SW480 (cell line): ENCODE measurements at regions not wholly inside any gene's neighbourhood (a gene's known extent, or its start where the extent isn't known, plus 50 kb on each side); places are given as distances from the start of the nearest gene placed in this dataset.

Experiments used
- DNase-seq: peaks from one replicate; pipeline ENCODE4 v3.0.0-alpha.2; 2016; ENCODE audit warnings: low spot score

DNA sequence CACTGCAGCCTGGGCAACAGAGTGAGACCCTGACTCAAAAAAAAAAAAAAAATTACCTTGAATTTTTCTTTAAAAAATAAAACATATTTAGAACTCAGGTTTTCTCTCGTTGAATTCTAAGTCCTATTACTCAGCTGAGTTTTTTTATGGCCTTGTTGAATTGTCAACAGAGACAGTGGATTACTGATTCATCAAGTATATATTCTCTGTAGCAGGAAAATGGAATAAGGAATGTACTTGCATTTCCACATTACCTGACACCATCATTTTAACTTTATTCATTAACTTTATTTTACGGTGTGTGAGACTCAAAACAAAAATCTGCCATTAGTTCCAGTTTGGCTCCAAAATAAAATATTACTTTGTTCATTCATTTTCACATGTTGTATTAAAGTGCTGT lies 53.8 kb upstream of the APP start:
- no peak for DNase-seq
